ENCODE measurements at regions not wholly inside any gene's neighbourhood (a gene's known extent, or its start where the extent isn't known, plus 50 kb on each side); places are given as distances from the start of the nearest gene placed in this dataset.

DNA sequence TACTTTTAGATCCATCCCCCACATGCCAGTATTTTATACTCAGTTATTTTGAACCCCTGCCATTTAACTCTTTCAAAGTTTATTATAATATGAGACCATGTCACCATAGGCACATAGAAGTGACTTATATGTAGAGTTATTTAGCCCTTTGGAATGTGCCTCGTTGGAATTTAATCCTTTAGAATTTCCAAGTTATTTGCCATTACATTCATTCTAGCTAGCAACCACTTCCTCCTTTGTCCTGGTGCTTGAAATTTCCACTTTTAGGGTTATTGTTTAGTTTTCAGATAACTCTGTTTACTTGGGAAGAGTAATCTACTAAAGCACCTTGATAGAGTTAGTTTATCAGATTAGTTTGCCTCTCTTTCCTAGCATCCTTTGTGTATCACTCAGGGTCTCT is 82.8 kb upstream of the TLE1 start:
- TF ChIP-seq, protein P1, sequence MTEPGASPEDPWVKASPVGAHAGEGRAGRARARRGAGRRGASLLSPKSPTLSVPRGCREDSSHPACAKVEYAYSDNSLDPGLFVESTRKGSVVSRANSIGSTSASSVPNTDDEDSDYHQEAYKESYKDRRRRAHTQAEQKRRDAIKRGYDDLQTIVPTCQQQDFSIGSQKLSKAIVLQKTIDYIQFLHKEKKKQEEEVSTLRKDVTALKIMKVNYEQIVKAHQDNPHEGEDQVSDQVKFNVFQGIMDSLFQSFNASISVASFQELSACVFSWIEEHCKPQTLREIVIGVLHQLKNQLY (CRISPR knock-in tag; IDR thresholded peaks at IDR 0.05), result no peak
- TF ChIP-seq TCF7 (CRISPR knock-in tag; IDR thresholded peaks at IDR 0.05; ENCODE audit: low read depth), result no peak
- no peak for TF ChIP-seq HMGA2 (CRISPR knock-in tag; IDR thresholded peaks at IDR 0.05)
- TF ChIP-seq, protein P2, sequence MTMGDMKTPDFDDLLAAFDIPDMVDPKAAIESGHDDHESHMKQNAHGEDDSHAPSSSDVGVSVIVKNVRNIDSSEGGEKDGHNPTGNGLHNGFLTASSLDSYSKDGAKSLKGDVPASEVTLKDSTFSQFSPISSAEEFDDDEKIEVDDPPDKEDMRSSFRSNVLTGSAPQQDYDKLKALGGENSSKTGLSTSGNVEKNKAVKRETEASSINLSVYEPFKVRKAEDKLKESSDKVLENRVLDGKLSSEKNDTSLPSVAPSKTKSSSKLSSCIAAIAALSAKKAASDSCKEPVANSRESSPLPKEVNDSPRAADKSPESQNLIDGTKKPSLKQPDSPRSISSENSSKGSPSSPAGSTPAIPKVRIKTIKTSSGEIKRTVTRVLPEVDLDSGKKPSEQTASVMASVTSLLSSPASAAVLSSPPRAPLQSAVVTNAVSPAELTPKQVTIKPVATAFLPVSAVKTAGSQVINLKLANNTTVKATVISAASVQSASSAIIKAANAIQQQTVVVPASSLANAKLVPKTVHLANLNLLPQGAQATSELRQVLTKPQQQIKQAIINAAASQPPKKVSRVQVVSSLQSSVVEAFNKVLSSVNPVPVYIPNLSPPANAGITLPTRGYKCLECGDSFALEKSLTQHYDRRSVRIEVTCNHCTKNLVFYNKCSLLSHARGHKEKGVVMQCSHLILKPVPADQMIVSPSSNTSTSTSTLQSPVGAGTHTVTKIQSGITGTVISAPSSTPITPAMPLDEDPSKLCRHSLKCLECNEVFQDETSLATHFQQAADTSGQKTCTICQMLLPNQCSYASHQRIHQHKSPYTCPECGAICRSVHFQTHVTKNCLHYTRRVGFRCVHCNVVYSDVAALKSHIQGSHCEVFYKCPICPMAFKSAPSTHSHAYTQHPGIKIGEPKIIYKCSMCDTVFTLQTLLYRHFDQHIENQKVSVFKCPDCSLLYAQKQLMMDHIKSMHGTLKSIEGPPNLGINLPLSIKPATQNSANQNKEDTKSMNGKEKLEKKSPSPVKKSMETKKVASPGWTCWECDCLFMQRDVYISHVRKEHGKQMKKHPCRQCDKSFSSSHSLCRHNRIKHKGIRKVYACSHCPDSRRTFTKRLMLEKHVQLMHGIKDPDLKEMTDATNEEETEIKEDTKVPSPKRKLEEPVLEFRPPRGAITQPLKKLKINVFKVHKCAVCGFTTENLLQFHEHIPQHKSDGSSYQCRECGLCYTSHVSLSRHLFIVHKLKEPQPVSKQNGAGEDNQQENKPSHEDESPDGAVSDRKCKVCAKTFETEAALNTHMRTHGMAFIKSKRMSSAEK (CRISPR knock-in tag; IDR thresholded peaks at IDR 0.05; ENCODE audit: borderline replicate concordance), result no peak
- TF ChIP-seq ZNF396 (CRISPR knock-in tag; IDR thresholded peaks at IDR 0.05; ENCODE audit: borderline replicate concordance), result no peak
- no peak for TF ChIP-seq RORB (CRISPR knock-in tag; IDR thresholded peaks at IDR 0.05)
- TF ChIP-seq, protein P3, sequence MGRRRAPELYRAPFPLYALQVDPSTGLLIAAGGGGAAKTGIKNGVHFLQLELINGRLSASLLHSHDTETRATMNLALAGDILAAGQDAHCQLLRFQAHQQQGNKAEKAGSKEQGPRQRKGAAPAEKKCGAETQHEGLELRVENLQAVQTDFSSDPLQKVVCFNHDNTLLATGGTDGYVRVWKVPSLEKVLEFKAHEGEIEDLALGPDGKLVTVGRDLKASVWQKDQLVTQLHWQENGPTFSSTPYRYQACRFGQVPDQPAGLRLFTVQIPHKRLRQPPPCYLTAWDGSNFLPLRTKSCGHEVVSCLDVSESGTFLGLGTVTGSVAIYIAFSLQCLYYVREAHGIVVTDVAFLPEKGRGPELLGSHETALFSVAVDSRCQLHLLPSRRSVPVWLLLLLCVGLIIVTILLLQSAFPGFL (CRISPR knock-in tag; IDR thresholded peaks at IDR 0.05; ENCODE audit: borderline replicate concordance), result no peak
- TF ChIP-seq, protein P4, sequence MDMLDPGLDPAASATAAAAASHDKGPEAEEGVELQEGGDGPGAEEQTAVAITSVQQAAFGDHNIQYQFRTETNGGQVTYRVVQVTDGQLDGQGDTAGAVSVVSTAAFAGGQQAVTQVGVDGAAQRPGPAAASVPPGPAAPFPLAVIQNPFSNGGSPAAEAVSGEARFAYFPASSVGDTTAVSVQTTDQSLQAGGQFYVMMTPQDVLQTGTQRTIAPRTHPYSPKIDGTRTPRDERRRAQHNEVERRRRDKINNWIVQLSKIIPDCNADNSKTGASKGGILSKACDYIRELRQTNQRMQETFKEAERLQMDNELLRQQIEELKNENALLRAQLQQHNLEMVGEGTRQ (CRISPR knock-in tag; IDR thresholded peaks at IDR 0.05), result no peak
- no peak for TF ChIP-seq SOX15 (CRISPR knock-in tag; IDR thresholded peaks at IDR 0.05)
- TF ChIP-seq, protein P5, sequence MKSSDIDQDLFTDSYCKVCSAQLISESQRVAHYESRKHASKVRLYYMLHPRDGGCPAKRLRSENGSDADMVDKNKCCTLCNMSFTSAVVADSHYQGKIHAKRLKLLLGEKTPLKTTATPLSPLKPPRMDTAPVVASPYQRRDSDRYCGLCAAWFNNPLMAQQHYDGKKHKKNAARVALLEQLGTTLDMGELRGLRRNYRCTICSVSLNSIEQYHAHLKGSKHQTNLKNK (CRISPR knock-in tag; IDR thresholded peaks at IDR 0.05), result no peak
- TF ChIP-seq ZNF263 (CRISPR knock-in tag; IDR thresholded peaks at IDR 0.05; ENCODE audit: low read depth), result no peak
- TF ChIP-seq, protein P6, sequence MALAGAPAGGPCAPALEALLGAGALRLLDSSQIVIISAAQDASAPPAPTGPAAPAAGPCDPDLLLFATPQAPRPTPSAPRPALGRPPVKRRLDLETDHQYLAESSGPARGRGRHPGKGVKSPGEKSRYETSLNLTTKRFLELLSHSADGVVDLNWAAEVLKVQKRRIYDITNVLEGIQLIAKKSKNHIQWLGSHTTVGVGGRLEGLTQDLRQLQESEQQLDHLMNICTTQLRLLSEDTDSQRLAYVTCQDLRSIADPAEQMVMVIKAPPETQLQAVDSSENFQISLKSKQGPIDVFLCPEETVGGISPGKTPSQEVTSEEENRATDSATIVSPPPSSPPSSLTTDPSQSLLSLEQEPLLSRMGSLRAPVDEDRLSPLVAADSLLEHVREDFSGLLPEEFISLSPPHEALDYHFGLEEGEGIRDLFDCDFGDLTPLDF (CRISPR knock-in tag; IDR thresholded peaks at IDR 0.05), result no peak
- TF ChIP-seq IRF2 (CRISPR knock-in tag; IDR thresholded peaks at IDR 0.05; ENCODE audit: borderline replicate concordance, low read depth), result no peak
- no peak for TF ChIP-seq NR3C1 (CRISPR knock-in tag; conservative IDR thresholded peaks at IDR 0.05; ENCODE audit: low read depth)
- TF ChIP-seq, protein P7, sequence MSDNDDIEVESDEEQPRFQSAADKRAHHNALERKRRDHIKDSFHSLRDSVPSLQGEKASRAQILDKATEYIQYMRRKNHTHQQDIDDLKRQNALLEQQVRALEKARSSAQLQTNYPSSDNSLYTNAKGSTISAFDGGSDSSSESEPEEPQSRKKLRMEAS (CRISPR knock-in tag; IDR thresholded peaks at IDR 0.05), result no peak
- TF ChIP-seq, protein P8, sequence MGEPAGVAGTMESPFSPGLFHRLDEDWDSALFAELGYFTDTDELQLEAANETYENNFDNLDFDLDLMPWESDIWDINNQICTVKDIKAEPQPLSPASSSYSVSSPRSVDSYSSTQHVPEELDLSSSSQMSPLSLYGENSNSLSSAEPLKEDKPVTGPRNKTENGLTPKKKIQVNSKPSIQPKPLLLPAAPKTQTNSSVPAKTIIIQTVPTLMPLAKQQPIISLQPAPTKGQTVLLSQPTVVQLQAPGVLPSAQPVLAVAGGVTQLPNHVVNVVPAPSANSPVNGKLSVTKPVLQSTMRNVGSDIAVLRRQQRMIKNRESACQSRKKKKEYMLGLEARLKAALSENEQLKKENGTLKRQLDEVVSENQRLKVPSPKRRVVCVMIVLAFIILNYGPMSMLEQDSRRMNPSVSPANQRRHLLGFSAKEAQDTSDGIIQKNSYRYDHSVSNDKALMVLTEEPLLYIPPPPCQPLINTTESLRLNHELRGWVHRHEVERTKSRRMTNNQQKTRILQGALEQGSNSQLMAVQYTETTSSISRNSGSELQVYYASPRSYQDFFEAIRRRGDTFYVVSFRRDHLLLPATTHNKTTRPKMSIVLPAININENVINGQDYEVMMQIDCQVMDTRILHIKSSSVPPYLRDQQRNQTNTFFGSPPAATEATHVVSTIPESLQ (CRISPR knock-in tag; IDR thresholded peaks at IDR 0.05), result no peak
- TF ChIP-seq SMAD4 (CRISPR knock-in tag; IDR thresholded peaks at IDR 0.05), result no peak
- no peak for TF ChIP-seq FOXK1 (CRISPR knock-in tag; IDR thresholded peaks at IDR 0.05)
- H3K9me3 Mint-ChIP-seq, result peaks cover 12% of the 10 kb centered on the region
- H3K27me3 Mint-ChIP-seq (ENCODE audit: low read depth), result no peaks in the 10 kb centered on the region
- ChIA-PET CTCF (no interaction called here), POLR2A (no interaction called here)
- ATAC-seq (no peak), DNase-seq (ENCODE audit: low spot score) (no peak)
- no peak overlapping the region for H3K27ac Mint-ChIP-seq
- no peaks in the 10 kb centered on the region for H3K4me1 Mint-ChIP-seq
- no peak overlapping the region for H3K4me3 Mint-ChIP-seq
- peaks cover 11% of the 10 kb centered on the region for H3K36me3 Mint-ChIP-seq

Measured in WTC11 (cell line).